OCI-LY1 (cell line): ENCODE measurements at regions not wholly inside any gene's neighbourhood (a gene's known extent, or its start where the extent isn't known, plus 50 kb on each side); places are given as distances from the start of the nearest gene placed in this dataset.

Source experiments
- EZH2 ChIP-seq: fragments of 200-600 bp; sonication (generic), shearing (Covaris generic); IDR thresholded peaks from 2 replicates; pipeline ENCODE4 v1.8.0; 2017; ENCODE audit warnings: borderline replicate concordance, mixed run types, mild to moderate bottlenecking, antibody characterized with exemption, low read length, moderate library complexity, mixed read lengths
- TF ChIP-seq, protein P1 (sequence below): fragments of 200-600 bp; sonication (generic), shearing (Covaris generic); IDR thresholded peaks from 2 replicates; pipeline ENCODE4 v1.5.1; 2017; ENCODE audit warnings: mild to moderate bottlenecking, antibody characterized with exemption, low read length, moderate library complexity, mixed read lengths

DNA sequence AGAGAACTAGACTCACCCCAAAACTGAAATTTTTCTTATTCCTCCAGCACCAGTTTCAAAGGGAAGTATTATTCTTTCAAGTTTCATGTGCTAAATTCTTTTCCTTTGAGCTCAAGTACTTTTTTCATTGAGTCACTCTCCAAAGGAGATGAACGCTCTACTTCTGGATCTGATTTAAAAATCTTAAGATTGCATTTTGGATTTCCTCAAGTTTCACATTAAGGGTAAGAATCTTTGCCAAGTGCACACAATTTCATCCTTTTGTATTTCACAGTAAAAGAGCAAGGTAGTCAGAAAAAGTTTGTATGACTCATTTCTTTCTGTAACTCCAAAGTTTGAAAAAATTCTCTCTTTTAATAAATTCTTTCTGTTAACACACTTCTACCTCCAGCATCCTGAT is 435.5 kb downstream of the RAB38 start:
- TF ChIP-seq, protein P1, sequence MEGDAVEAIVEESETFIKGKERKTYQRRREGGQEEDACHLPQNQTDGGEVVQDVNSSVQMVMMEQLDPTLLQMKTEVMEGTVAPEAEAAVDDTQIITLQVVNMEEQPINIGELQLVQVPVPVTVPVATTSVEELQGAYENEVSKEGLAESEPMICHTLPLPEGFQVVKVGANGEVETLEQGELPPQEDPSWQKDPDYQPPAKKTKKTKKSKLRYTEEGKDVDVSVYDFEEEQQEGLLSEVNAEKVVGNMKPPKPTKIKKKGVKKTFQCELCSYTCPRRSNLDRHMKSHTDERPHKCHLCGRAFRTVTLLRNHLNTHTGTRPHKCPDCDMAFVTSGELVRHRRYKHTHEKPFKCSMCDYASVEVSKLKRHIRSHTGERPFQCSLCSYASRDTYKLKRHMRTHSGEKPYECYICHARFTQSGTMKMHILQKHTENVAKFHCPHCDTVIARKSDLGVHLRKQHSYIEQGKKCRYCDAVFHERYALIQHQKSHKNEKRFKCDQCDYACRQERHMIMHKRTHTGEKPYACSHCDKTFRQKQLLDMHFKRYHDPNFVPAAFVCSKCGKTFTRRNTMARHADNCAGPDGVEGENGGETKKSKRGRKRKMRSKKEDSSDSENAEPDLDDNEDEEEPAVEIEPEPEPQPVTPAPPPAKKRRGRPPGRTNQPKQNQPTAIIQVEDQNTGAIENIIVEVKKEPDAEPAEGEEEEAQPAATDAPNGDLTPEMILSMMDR = no peak
- no peak for TF ChIP-seq EZH2
